Pancreas (tissue), 10 donors: ENCODE measurements at regions not wholly inside any gene's neighbourhood (a gene's known extent, or its start where the extent isn't known, plus 50 kb on each side); places are given as distances from the start of the nearest gene placed in this dataset.

ENCODE experiments used
- ATAC-seq, 4 donors: fragments of 200-7000 bp; cut with Tn5 transposase; one replicate each; pipeline versions ENCODE4 v1.8.0 to v1.9.1; 2020; ENCODE audit warnings: mild to moderate bottlenecking in 4 of 4, moderate library complexity in 4 of 4
- DNase-seq, 6 donors: peaks; one replicate each; pipeline ENCODE4 v3.0.0-alpha.2; 2020
- FAIRE-seq: peaks from 2 replicates; lab custom pipeline; 2012; peaks lifted over from hg19 to GRCh38; lab: Jason Lieb, UNC
- H3K27ac ChIP-seq, 4 donors: fragments of 200-600 bp; sonication (generic); 1 replicate in 3 of 4; 2 replicates in 1 of 4; pipeline versions ENCODE4 v1.5.0 to v1.8.0; 2020
- H3K27me3 ChIP-seq, 4 donors: fragments of 200-600 bp; one replicate each; pipeline ENCODE4 v1.8.0; 2021
- H3K36me3 ChIP-seq, 3 donors: fragments of 200-600 bp; sonication (generic) in 1 of 3; one replicate each; pipeline versions ENCODE4 v1.5.0 to v1.8.0; 2020 to 2021
- H3K4me1 ChIP-seq, 3 donors: fragments of 200-600 bp; one replicate each; pipeline ENCODE4 v1.8.0; 2021
- H3K4me3 ChIP-seq, 4 donors: fragments of 200-600 bp; sonication (generic) in 2 of 4; one replicate each; pipeline versions ENCODE4 v1.5.0 to v1.8.0; 2020 to 2021
- H3K9me3 ChIP-seq, 4 donors: fragments of 200-600 bp; one replicate each; pipeline ENCODE4 v1.8.0; 2021
- WGBS, 2 donors: extraction: QIAGEN DNeasy Blood & Tissue Kit; methylation state at CpG; one replicate each; pipeline ENCODE4 v1.1.7; 2013; 5-methylcytosine and 5-hydroxymethylcytosine counted together
- intact Hi-C, 3 donors: fragments of 100-400 bp; cut with DNase I; formaldehyde crosslinking; loops; one replicate each; pipeline versions ENCODE4 v1.11.1 to v1.14.2; 2022
- TF ChIP-seq, protein P1 (sequence below), 4 donors: fragments of 200-600 bp; sonication (generic) in 3 of 4; IDR thresholded peaks; one replicate each; pipeline versions ENCODE4 v1.5.0 to v1.8.0; 2021; ENCODE audit warnings: antibody characterized with exemption in 4 of 4
- donor health status: healthy with polysubstance abuse.
- donor health status: DM: no; HTN: no; CAD: no; lungs with moderate emphysema.
- donor health status: DM: no; HTN: no; CAD: no.
- donor health status: control.
- donor health status: control.
- donor health status: Bipolar disorder and iron deficiency.
- donor health status: DM: yes; HTN: yes; CAD: no.
- donor health status: DM: no; HTN: no; CAD: no.
- donor health status: DM: no; HTN: no; CAD: no.
- donor health status: DM: yes; HTN: yes; CAD: no.

DNA sequence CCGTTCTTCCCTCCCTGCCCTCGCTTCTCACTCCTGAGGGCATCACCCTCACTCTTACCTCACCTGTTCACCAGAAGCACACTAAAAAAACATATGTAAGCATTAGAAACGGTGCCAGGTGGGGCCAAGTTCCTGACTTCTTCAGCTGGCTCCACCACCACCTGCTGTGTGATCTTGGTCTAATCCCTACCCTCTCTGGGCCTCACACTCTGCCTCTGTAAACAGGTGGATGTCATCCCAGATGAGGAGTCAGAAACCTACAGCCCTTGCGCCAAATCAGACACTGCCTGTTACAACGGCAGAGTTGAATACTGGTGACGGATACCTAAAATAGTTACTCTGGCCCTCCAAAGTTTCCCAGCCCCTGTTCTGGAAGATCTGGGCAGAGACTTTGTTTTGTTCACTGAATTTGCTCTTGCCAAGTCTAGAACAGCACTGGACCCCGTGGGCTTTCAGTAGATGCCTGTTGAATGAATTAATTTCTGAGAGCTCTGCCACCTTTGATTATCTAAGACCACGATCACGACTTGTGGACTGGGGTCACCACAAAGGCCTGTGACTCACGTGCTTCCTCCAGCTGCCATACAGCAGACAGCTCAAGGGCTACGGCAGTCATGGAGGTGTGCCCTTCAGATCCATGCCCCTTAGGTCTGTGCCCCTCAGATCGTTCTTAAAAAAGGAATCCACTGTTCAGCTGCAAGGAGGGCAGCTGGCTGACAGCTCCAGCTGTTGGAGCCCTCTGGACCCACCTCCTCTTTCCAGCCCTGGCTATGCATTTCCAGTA is 71.9 kb downstream of the GSC start:
- ATAC-seq (no peak), DNase-seq (no peak), FAIRE-seq (no peak)
- Histone ChIP-seq H3K27me3 (no peaks in the 10 kb centered on the region), H3K36me3 (no peaks in the 10 kb centered on the region), H3K4me1 (no peaks in the 10 kb centered on the region), H3K4me3 (no peak overlapping the region), H3K9me3 (no peaks in the 10 kb centered on the region), H3K27ac (no peak overlapping the region)
- intact Hi-C loops, result loop anchor here in 1 of 3 donors (10.0 kb wide), 1 partner anchor 407 kb away; no protein-coding TSS in a partner anchor
- TF ChIP-seq, protein P1, sequence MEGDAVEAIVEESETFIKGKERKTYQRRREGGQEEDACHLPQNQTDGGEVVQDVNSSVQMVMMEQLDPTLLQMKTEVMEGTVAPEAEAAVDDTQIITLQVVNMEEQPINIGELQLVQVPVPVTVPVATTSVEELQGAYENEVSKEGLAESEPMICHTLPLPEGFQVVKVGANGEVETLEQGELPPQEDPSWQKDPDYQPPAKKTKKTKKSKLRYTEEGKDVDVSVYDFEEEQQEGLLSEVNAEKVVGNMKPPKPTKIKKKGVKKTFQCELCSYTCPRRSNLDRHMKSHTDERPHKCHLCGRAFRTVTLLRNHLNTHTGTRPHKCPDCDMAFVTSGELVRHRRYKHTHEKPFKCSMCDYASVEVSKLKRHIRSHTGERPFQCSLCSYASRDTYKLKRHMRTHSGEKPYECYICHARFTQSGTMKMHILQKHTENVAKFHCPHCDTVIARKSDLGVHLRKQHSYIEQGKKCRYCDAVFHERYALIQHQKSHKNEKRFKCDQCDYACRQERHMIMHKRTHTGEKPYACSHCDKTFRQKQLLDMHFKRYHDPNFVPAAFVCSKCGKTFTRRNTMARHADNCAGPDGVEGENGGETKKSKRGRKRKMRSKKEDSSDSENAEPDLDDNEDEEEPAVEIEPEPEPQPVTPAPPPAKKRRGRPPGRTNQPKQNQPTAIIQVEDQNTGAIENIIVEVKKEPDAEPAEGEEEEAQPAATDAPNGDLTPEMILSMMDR (IDR thresholded peaks at IDR 0.05), result no peak
- 65 to 76% methylated on average over 12 of the region's 12 CpGs for WGBS, 2 donors

DNA sequence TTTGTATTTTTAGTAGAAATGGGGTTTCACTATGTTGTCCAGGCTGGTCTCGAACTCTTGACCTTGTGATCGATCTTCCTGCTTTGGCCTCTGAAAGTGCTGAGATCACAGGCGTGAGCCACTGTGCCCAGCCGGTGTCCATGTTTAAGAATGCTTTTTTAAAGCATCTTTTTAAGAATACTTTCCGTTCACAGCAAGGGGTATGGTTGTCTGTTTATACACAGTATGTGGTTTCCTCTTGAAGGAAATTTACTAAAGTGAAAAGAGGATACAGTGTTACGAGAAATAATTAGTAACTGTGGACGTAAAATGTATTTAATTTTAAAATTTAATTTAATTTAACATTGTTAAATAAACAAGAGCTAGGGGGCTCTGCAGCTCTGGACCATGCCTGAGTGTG is 73.4 kb downstream of the GSC start:
- Histone ChIP-seq H3K9me3 (no peaks in the 10 kb centered on the region), H3K27me3 (no peaks in the 10 kb centered on the region), H3K4me1 (no peaks in the 10 kb centered on the region), H3K27ac (no peak overlapping the region), H3K36me3 (no peaks in the 10 kb centered on the region), H3K4me3 (no peak overlapping the region)
- TF ChIP-seq, protein P1 (IDR thresholded peaks at IDR 0.05), result no peak
- FAIRE-seq (no peak), ATAC-seq (no peak), DNase-seq (no peak)
- WGBS, 2 donors, result 88 to 93% methylated on average over 7 of the region's 7 CpGs
- intact Hi-C loops, result loop anchor here in 1 of 3 donors (10.0 kb wide), 1 partner anchor 408 kb away; no protein-coding TSS in a partner anchor

DNA sequence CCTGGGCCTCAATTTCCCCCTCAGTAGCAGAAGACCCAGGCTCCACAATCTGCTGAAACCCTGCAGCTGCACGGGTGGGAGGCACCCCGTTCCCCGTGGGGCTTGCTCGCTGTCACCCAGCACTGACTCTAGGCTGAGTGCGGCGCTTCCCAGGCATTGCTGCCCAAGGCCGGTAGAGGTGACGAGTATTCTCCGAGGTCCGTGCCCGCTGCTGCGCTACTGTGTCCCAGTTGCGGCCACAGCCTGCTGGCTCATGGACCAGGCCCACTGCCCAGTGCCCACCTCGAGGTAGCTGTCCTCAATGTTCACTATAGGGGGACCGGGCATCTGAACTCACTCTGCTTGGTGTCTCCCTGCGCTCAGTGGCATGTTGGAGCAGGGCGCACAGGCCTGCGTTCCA is 74.7 kb downstream of the GSC start:
- TF ChIP-seq, protein P1 (IDR thresholded peaks at IDR 0.05), result no peak
- no peak overlapping the region for H3K27ac ChIP-seq
- FAIRE-seq (no peak), ATAC-seq (no peak), DNase-seq (no peak)
- no peaks in the 10 kb centered on the region for H3K9me3 ChIP-seq
- H3K27me3 ChIP-seq, result no peaks in the 10 kb centered on the region
- 86% methylated on average over 18 of the region's 18 CpGs for WGBS, 2 donors
- no peaks in the 10 kb centered on the region for H3K36me3 ChIP-seq
- intact Hi-C loops, result loop anchor here in 1 of 3 donors (10.0 kb wide), 1 partner anchor 410 kb away; no protein-coding TSS in a partner anchor
- no peaks in the 10 kb centered on the region for H3K4me1 ChIP-seq
- H3K4me3 ChIP-seq, result no peak overlapping the region

DNA sequence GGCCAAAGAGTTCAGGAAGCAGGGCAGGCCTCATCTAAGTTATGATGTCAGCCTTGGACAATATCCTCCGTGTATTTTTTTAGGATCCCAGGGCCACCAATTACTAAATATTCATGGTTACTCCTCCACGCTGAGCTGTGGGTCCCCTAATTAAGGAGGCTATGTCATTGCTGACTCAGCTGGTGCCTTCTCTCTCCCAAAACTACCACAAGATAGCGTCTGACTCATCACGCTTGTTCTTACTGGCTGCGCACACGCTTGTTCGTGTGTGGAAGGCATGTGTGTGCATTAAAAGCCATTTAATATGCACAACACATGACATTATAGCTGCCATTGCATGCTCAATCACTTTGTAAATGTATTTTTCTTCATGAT is 78.3 kb downstream of the GSC start:
- H3K4me1 ChIP-seq, result no peaks in the 10 kb centered on the region
- WGBS, 2 donors, result 74 to 87% methylated on average over 7 of the region's 7 CpGs
- DNase-seq (no peak), FAIRE-seq (no peak), ATAC-seq (no peak)
- H3K36me3 ChIP-seq, result no peaks in the 10 kb centered on the region
- no peaks in the 10 kb centered on the region for H3K27me3 ChIP-seq
- no peaks in the 10 kb centered on the region for H3K9me3 ChIP-seq
- intact Hi-C loops, result loop anchor here in 1 of 3 donors (5.0 to 10.0 kb wide), 2 partner anchors 413 to 741 kb away; no protein-coding TSS in a partner anchor
- no peak overlapping the region for H3K4me3 ChIP-seq
- H3K27ac ChIP-seq, result no peak overlapping the region
- TF ChIP-seq, protein P1 (IDR thresholded peaks at IDR 0.05), result no peak
